Activated CD8-positive, alpha-beta memory T cell treated with anti-CD3 and anti-CD28 coated beads, Interleukin-2, amount 50 U/mL, for 1 hour (primary cell): ENCODE measurements at regions not wholly inside any gene's neighbourhood (a gene's known extent, or its start where the extent isn't known, plus 50 kb on each side); places are given as distances from the start of the nearest gene placed in this dataset.

ENCODE experiments used
- DNase-seq: peaks from one replicate; pipeline ENCODE4 v3.0.0-alpha.2; 2020; ENCODE audit errors: extremely low read depth

GRCh38 chr3:15952543-15953175 lies 154.9 kb upstream of the ANKRD28 start:
- DNase-seq: no peak

DNA sequence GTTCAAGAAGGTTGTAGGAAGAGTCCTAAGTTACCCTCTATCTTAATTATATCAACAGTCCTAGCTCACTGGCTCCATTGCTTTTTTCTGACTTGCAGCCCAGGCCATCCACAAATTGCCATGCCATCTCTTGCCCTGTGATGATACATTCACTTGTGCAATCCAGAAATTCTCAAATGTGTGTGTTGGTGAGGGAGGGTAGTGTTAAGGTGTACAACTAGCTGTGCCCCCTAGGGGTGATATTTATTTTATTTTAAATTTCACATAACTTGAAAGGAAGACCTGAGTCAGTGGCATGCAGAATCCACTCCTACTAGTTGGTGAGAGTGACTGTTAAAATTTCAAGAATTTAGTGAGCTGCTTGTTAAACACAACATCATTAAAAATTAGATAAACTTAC lies 156.1 kb upstream of the ANKRD28 start:
- no peak for DNase-seq

DNA sequence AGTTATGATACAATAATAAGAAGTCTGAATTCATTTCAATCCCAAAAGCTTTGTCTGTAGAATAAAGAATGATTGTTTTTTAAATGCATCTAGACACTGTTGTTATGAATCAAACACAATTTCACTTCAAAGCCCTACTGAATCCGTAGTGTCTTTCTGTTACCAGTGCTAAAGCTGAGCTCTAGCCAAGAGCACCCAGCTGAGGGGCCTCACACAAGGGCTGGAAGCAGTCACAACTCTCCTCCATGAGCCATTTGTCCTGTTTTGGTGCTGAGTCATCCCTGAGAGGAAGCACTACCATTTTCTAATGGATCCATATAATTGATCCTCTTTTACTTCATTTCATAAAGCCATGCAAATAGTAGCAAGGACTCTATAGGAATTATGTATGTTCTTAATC lies 158.2 kb upstream of the ANKRD28 start:
- DNase-seq: no peak

DNA sequence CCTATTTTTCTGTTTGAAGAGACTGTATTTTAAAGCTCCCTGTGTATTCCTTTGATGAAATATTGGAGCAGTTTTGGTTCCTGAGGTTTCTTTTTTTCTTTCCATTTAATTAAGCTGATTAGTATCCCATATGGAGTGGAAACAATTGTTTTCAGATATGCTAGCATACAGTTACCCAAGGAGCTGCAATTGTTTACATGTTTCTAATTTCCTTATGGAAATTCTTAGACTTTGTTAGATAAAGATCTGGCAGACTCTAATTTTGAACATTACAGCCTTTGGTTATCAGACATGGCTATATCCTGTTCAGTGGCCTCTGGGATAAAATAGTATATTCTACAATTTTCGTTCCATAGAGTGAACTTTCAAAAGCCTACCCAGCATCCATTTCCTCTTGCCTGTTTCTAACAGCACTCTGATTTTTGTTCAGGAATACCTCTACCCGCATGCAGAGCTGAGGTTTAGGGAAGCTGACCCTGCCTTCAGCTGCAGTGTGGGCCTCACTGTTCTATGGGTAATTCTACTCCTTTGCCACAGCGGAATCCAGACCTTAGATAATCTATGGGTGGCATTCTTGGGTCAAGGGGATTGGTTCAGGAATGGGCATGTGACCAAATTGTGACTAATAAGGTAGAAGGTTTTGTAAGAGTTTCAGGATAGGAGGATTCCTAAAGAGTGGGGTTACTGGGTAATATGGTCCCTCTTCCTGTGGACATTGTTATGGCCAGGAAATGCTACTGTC lies 161.1 kb upstream of the ANKRD28 start:
- no peak for DNase-seq

- no peak for DNase-seq
These were observed 161.6 kb upstream of the ANKRD28 start for GRCh38 chr3:15959434-15959811.

DNA sequence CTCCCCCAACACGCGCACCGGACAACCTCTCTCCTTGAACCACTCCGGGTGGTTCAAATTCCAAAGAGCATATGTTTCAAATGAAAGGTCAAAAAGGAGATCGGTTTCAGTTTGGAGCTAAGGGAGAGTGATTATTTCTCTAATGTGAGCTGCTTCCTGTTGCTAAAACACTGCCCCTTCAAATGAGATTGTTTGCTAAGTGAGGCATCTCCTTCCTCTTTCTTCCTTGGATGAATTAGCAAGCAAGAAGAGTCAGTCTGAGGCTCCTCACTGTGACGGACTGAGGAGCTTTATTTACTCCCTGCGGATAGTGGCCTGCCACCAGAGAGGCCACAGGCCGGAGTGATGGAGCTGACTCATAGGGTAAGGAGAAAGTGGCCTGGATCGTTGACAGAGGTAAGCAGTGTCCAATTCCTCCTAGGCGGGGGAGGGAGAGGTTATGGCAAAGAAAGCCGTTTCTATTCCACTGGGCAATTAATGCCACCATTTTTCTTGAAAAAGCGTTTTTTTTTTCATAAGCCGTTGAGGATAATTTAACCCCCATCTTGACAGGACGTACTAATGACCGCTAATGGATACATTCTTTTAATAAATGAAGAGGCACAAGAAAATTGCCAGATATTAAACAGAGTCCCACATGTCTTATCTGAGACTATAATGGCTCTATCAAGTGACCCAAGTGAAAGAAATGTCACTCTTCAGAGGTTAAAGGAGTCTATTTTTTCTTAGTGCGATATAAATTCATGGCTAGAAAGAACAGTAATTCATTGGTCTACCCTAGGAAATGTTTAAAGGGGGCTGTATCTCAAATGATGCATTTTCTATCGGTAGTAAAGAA lies 167.0 kb upstream of the ANKRD28 start:
- DNase-seq: no peak

DNA sequence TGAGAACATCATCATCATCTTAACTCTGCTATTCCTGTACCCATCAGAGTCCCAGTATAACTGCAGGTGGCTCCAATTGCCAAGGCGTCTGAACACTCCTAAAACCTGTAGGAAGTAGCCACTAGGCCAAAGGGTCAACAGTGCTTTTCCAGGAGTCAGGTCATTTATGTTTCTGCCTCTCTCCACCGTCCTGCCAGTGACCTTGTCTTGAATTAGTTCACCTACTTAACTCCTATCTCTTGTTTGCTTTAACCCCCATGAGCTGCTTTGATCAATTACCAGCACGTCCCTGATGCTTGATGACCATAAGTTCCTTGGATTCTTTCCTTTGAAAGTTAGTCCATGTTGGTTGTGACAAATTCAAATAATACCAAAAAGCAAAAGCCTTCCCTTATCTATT lies 169.8 kb upstream of the ANKRD28 start:
- DNase-seq: no peak

GRCh38 chr3:15969874-15970640 lies 172.3 kb upstream of the ANKRD28 start:
- DNase-seq: no peak

GRCh38 chr3:15973414-15973813 lies 175.6 kb upstream of the ANKRD28 start:
- no peak for DNase-seq

- DNase-seq: no peak
These were observed 176.2 kb upstream of the ANKRD28 start for GRCh38 chr3:15973940-15974339.

- no peak for DNase-seq
These were observed 176.9 kb upstream of the ANKRD28 start for GRCh38 chr3:15974647-15975046.

DNA sequence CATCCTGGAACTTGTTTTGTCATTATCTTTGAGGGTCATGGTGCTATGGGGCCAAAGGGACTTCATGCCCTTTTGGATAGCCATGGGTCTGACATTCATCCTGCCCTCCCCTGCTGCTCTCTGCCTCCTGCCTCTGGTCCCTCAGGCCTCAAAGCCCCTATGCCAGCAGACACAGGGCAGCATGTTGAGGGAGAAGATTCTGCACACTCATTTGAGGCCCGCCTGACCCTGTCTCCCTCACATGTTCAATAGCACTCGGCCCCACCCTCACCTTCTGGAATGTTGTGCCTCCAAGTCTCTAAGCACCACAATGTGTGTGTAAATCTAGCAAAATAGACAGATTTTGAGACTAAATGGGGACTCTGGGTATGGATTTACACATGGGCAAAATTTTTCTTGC lies 178.7 kb upstream of the ANKRD28 start:
- DNase-seq: no peak

GRCh38 chr3:15977090-15977489 lies 179.3 kb upstream of the ANKRD28 start:
- no peak for DNase-seq

DNA sequence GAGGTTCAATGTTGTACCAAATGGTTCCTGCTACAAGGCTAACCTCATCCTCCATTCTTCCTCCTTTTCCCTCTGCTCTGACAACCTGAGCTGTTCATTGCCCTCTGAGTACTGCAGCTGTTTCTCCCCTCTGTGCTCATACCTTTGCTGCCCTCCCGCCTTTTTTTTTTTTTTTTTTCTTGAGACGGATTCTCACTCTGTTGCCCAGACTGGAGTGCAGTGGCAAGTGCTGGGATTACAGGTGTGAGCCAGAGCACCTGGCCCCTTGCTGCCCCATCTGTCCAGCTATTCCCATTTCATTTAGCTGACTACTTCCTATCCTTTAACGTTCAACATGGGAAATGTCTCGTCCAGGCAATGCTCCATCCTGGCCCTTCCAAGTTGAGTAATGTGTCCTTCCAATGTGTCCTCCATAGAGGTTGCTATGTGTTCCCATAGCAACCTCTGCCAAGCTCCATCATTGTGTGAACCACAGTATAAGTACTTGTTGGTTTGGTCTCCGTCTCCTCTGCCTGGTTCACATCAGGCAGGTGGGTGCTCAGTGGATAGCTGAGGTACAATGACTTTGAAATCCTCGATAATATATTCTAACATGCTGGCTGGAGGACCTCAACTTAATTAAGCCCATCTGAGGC lies 179.9 kb upstream of the ANKRD28 start:
- no peak for DNase-seq

DNA sequence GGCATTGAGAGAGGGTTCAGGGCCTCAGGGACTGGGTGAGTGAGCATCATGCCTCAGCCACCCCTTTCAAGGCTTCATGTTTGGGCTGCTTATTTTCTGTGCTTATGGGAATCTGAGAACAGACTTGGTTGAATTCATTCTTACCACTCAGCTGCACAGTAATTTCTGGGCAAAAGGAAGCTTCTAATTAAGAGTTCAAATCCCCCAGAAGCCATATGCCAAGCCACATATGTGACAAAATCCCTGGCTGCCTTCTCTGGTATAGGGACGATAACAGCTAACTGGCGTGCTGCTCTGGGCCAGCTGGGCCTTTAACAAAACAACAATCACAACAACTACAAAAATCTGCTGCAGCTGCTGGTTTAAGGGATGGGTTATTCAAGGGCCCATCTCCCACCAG lies 181.0 kb upstream of the ANKRD28 start:
- no peak for DNase-seq

DNA sequence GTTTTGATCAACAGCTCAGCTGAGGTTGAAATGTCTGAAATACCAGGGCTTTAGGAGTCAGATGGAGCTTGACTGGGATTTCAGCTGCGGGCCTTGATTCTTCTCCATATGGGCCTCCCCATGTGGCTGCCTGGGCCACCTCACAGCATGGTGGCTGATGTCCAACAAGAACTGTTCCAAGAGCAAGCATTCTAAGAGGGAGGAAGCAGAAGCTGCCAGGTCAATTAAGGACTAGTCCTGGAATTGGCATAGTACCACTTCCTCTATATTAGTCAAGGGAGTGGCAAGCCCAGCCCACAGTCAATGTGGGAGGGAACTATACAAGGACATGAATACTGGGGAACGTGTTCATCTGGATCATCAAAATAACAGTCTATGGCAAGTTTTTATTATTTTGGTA lies 181.7 kb upstream of the ANKRD28 start:
- DNase-seq: no peak

DNA sequence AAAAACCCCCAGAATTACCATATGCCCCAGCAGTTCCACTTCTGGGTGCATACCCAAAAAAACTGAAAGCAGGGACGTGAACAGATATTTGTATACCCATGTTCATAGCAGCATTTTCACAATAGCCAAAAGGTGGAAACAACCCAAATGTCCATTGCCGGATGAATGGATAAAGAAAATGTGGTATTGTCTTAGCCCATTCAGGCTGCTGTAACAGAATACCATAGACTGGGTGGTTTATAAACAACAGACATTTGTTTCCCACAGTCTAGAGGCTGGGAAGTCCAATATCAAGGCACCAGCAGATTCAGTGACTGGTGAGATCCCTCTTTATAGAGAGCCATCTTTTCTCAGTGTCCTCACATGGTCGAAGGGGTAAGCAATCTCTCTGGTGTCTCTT lies 182.1 kb upstream of the ANKRD28 start:
- no peak for DNase-seq

DNA sequence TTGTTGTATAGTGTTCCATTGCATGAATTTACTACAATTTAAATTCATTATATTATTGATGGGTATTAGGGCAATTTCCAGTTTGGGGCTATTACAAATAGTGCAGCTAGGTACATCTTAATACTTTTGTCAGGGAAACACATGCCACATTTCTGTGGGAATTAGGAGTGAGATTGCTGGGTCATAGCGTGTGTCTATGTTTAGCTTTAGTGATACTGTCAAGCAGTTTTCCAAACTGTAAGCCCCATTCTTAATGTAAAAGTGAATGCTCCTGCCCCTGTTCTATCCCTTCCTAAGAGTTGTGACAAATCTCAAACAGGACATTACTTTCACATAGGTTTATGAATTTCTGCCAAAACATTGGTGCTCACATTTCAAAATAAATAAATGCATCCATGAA lies 184.5 kb upstream of the ANKRD28 start:
- no peak for DNase-seq

DNA sequence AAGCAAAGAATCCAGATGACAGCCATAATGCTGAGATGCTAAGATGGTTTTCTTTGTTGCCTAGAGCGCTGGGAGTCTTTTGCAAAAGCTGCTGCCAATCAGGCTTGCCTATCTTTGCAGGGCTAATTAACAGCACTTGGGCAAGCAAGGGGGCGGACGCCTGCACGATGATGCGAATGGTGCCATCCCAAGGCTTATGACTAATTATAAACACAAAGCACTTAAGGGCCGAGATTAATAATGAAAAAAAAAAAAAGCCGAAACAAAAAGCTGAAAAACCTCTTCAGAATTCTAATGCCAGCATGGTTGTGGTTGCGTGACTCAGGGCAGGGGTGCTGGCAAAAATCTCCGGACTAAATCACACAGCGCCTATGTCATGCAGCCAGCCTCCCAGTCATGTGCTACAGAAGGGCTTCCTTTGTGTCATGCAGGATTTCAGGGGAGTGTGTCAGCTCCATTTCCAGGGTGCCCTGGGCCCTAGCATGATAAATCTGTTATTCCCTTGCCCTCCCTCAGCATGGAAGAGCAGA lies 185.0 kb upstream of the ANKRD28 start:
- DNase-seq: no peak

DNA sequence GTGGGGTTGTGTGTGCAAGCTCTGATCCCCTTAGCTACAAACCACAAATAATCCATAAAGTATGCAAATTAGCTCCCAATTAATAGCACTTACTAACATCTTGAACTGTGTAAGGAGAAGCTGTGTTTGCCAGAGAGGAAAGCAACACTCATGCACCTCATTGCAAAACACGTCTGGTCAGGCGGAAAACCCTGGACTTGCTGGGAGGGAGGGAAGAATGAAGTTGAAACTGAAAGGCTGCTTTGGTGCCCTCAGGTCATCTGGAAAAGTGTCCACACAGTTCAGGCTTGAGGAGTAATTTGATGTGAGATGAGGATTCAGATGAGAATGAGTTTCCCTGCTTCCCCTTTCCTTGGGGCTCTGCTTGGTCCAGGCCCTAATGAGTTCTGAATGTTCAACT lies 185.5 kb upstream of the ANKRD28 start:
- DNase-seq: no peak

DNA sequence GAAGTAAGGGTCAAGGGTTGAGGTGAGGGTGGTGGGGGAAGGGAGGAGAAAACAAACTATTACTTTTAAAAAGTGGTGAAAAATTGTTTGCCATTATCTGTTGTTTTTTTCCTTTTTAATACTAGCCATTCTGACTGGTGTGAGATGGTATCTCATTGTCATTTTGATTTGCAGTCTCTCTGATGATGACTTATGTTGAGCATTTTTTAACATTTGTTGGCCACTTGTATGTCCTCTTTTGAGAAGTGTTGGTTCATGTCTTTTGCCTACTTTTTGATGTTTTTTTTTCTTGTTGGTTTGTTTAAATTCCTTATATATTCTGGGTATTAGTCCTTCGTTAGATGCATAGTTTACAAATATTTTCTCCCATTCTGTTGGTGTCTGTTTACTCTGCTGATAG lies 185.9 kb upstream of the ANKRD28 start:
- no peak for DNase-seq
